ENCODE measurements at regions not wholly inside any gene's neighbourhood (a gene's known extent, or its start where the extent isn't known, plus 50 kb on each side); places are given as distances from the start of the nearest gene placed in this dataset.

DNA sequence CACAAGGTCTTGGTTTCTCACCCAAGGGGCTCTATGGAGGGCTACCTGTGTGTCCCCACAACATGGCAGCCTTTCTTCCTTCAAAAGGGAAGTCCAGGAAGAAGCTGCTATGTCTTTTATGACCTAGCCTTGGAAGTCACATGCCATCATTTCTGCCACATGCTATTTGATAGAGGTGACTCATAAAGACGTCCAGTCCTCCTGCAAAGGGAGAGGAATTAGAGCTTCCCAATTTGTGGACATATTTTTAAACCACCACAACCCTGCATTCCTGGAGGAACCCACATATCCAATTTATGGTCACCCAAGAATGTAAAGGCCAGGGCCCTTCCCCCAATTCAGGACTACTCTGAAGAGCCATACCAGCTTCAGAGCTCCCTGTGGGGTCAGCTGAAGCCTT, 246.2 kb downstream of the CYP26B1 start:
- H3K27me3 ChIP-seq (ENCODE audit: insufficient read depth) = no peaks in the 10 kb centered on the region
- no peak for TF ChIP-seq EZH2phosphoT487 (IDR thresholded peaks at IDR 0.05; ENCODE audit: borderline replicate concordance, low read depth)
- TF ChIP-seq, protein P1, sequence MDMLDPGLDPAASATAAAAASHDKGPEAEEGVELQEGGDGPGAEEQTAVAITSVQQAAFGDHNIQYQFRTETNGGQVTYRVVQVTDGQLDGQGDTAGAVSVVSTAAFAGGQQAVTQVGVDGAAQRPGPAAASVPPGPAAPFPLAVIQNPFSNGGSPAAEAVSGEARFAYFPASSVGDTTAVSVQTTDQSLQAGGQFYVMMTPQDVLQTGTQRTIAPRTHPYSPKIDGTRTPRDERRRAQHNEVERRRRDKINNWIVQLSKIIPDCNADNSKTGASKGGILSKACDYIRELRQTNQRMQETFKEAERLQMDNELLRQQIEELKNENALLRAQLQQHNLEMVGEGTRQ (IDR thresholded peaks at IDR 0.05; ENCODE audit: borderline replicate concordance, low read depth, low read length) = no peak
- TF ChIP-seq GABPA (IDR thresholded peaks at IDR 0.05; ENCODE audit: low read depth) = no peak
- TF ChIP-seq RXRA (IDR thresholded peaks at IDR 0.05; ENCODE audit: borderline replicate concordance, low read depth) = no peak
- TF ChIP-seq SIN3A (IDR thresholded peaks at IDR 0.05; ENCODE audit: borderline replicate concordance, low read depth, low read length) = no peak
- TF ChIP-seq, protein P2, sequence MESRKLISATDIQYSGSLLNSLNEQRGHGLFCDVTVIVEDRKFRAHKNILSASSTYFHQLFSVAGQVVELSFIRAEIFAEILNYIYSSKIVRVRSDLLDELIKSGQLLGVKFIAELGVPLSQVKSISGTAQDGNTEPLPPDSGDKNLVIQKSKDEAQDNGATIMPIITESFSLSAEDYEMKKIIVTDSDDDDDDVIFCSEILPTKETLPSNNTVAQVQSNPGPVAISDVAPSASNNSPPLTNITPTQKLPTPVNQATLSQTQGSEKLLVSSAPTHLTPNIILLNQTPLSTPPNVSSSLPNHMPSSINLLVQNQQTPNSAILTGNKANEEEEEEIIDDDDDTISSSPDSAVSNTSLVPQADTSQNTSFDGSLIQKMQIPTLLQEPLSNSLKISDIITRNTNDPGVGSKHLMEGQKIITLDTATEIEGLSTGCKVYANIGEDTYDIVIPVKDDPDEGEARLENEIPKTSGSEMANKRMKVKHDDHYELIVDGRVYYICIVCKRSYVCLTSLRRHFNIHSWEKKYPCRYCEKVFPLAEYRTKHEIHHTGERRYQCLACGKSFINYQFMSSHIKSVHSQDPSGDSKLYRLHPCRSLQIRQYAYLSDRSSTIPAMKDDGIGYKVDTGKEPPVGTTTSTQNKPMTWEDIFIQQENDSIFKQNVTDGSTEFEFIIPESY (IDR thresholded peaks at IDR 0.05; ENCODE audit: borderline replicate concordance, low read depth) = no peak
- no peak for TF ChIP-seq EP300 (IDR thresholded peaks at IDR 0.05; ENCODE audit: borderline replicate concordance in 1 of 2, low read depth in 1 of 2, low read length in 1 of 2)
- TF ChIP-seq, protein P3, sequence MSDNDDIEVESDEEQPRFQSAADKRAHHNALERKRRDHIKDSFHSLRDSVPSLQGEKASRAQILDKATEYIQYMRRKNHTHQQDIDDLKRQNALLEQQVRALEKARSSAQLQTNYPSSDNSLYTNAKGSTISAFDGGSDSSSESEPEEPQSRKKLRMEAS (IDR thresholded peaks at IDR 0.05; ENCODE audit: low read depth) = no peak
- no peak for TF ChIP-seq FOXJ3 (CRISPR knock-in tag; IDR thresholded peaks at IDR 0.05)
- no peak for TF ChIP-seq RAD21 (IDR thresholded peaks at IDR 0.05; ENCODE audit: low read length)
- no peak for TF ChIP-seq FOSL2 (IDR thresholded peaks at IDR 0.05; ENCODE audit: borderline replicate concordance, low read depth)
- no peak for TF ChIP-seq TEAD4 (IDR thresholded peaks at IDR 0.05; ENCODE audit: borderline replicate concordance, insufficient read depth)
- TF ChIP-seq, protein P4, sequence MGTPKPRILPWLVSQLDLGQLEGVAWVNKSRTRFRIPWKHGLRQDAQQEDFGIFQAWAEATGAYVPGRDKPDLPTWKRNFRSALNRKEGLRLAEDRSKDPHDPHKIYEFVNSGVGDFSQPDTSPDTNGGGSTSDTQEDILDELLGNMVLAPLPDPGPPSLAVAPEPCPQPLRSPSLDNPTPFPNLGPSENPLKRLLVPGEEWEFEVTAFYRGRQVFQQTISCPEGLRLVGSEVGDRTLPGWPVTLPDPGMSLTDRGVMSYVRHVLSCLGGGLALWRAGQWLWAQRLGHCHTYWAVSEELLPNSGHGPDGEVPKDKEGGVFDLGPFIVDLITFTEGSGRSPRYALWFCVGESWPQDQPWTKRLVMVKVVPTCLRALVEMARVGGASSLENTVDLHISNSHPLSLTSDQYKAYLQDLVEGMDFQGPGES (IDR thresholded peaks at IDR 0.05; ENCODE audit: low read depth, low read length) = no peak
- no peak for TF ChIP-seq SMC3 (IDR thresholded peaks at IDR 0.05; ENCODE audit: low read depth, low read length)
- TF ChIP-seq POLR2AphosphoS5 (IDR thresholded peaks at IDR 0.05; ENCODE audit: low read depth, low read length) = no peak
- no peak for TF ChIP-seq TAF1 (IDR thresholded peaks at IDR 0.05; ENCODE audit: borderline replicate concordance, low read depth, low read length)
- no peak for TF ChIP-seq ELF1 (IDR thresholded peaks at IDR 0.05)
- TF ChIP-seq CHD2 (IDR thresholded peaks at IDR 0.05; ENCODE audit: low read length, partially characterized antibody) = no peak
- no peak for TF ChIP-seq RFX5 (IDR thresholded peaks at IDR 0.05; ENCODE audit: low read length)
- TF ChIP-seq YY1 (IDR thresholded peaks at IDR 0.05; ENCODE audit: low read depth) = no peak
- no peak overlapping the region for H2AFZ ChIP-seq (ENCODE audit: low read depth)
- H3K9me2 ChIP-seq = no peaks in the 10 kb centered on the region
- CTCF ChIA-PET = interaction anchor here (0.7 to 1.3 kb wide), 5 partner anchors 22 to 249 kb away, joined by 3 to 4 read pairs (median 3); no protein-coding TSS in a partner anchor
- H3K4me3 ChIP-seq (ENCODE audit: low read depth in 2 of 2, low read length in 1 of 2) = no peak overlapping the region
- H3K9ac ChIP-seq = no peak overlapping the region
- H3F3A ChIP-seq (replicated peaks; ENCODE audit: insufficient read depth) = no peaks in the 10 kb centered on the region
- no peaks in the 10 kb centered on the region for H4K20me1 ChIP-seq (ENCODE audit: insufficient read depth)
- no peaks in the 10 kb centered on the region for H3K79me2 ChIP-seq (ENCODE audit: insufficient read depth)
- H3K36me3 ChIP-seq (replicated peaks in 1 of 2; ENCODE audit: control insufficient read depth in 1 of 2, insufficient read depth in 2 of 2, low read length in 1 of 2) = no peaks in the 10 kb centered on the region
- H3K4me1 ChIP-seq (ENCODE audit: control insufficient read depth in 1 of 2, insufficient read depth in 2 of 2, low read depth in 1 of 2, low read length in 1 of 2) = peaks cover 4 to 5% of the 10 kb centered on the region in 2 experiments; a peak in 2 of 4 replicates
- no peaks in the 10 kb centered on the region for H3K9me3 ChIP-seq
- H3K27ac ChIP-seq (ENCODE audit: low read depth in 2 of 2, low read length in 1 of 2) = no peak overlapping the region
- DNase-seq = no peak
- no peak overlapping the region for H3K4me2 ChIP-seq
- POLR2A ChIA-PET = no interaction called here
- WGBS (ENCODE audit: low lambda C conversion rate) = 0% methylated on average over 1 of the region's 1 CpG

All from SK-N-SH (cell line).